ENCODE measurements at regions not wholly inside any gene's neighbourhood (a gene's known extent, or its start where the extent isn't known, plus 50 kb on each side); places are given as distances from the start of the nearest gene placed in this dataset.

- H3K27me3 ChIP-seq = no peaks in the 10 kb centered on the region
- TF ChIP-seq POLR2A (IDR thresholded peaks at IDR 0.05) (no peak), CTCF (IDR thresholded peaks at IDR 0.05) (no peak)
- H3K27ac ChIP-seq = no peak overlapping the region
- no peak overlapping the region for H3K4me3 ChIP-seq
- 47 to 64% methylated on average over 2 of the region's 2 CpGs for WGBS, 2 donors
- no peaks in the 10 kb centered on the region for H3K4me1 ChIP-seq
- intact Hi-C loops (cut with DNase I) = no loop called here
- no peak for DNase-seq
- no peaks in the 10 kb centered on the region for H3K36me3 ChIP-seq
- no peaks in the 10 kb centered on the region for H3K9me3 ChIP-seq
These were observed 213.3 kb downstream of the GBA3 start for GRCh38 chr4:22906045-22906444.

DNA sequence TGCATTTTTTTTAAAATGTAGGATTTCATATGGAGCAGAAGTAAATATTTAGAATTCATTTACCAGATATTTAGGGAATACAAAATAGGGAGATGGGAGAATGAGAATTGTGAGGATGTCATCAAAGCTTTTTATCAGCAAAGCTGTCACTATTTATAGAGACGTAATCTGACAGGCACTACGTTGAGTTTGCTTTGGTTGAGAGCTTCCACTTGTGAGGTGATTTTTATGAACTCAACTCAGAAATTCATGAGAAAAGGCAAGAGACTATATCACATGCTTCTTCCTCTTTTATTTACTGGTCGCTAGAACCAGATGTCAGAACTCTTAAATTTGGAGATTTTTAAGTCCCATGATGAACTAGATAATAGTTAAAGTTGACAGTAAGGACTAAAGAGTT, 211.2 kb downstream of the GBA3 start:
- WGBS, 2 donors = 43 to 48% methylated on average over 3 of the region's 3 CpGs
- Histone ChIP-seq H3K4me1 (no peaks in the 10 kb centered on the region), H3K27ac (no peak overlapping the region), H3K9me3 (no peaks in the 10 kb centered on the region), H3K27me3 (no peaks in the 10 kb centered on the region), H3K36me3 (no peaks in the 10 kb centered on the region), H3K4me3 (no peak overlapping the region)
- DNase-seq = no peak
- intact Hi-C loops (cut with DNase I) = no loop called here
- no peak for TF ChIP-seq CTCF (IDR thresholded peaks at IDR 0.05)
- TF ChIP-seq POLR2A (IDR thresholded peaks at IDR 0.05) = no peak

GRCh38 chr4:22901631-22902030, 208.9 kb downstream of the GBA3 start:
- no peak for DNase-seq
- 58 to 62% methylated on average over 1 of the region's 1 CpG for WGBS, 2 donors
- no peak overlapping the region for H3K4me3 ChIP-seq

GRCh38 chr4:22900876-22901275, 208.1 kb downstream of the GBA3 start:
- Histone ChIP-seq H3K27ac (no peak overlapping the region), H3K27me3 (no peaks in the 10 kb centered on the region), H3K9me3 (no peaks in the 10 kb centered on the region), H3K4me1 (no peaks in the 10 kb centered on the region), H3K36me3 (no peaks in the 10 kb centered on the region), H3K4me3 (no peak overlapping the region)
- 29 to 46% methylated on average over 2 of the region's 2 CpGs for WGBS, 2 donors
- intact Hi-C loops (cut with DNase I) = no loop called here
- no peak for DNase-seq
- no peak for TF ChIP-seq POLR2A (IDR thresholded peaks at IDR 0.05)
- no peak for TF ChIP-seq CTCF (IDR thresholded peaks at IDR 0.05)

More at GRCh38 chr4:22901631-22902030, 208.9 kb downstream of the GBA3 start:
- Histone ChIP-seq H3K9me3 (no peaks in the 10 kb centered on the region), H3K27me3 (no peaks in the 10 kb centered on the region), H3K4me1 (no peaks in the 10 kb centered on the region), H3K36me3 (no peaks in the 10 kb centered on the region), H3K27ac (no peak overlapping the region)
- intact Hi-C loops (cut with DNase I) = no loop called here
- no peak for TF ChIP-seq POLR2A (IDR thresholded peaks at IDR 0.05)
- no peak for TF ChIP-seq CTCF (IDR thresholded peaks at IDR 0.05)

DNA sequence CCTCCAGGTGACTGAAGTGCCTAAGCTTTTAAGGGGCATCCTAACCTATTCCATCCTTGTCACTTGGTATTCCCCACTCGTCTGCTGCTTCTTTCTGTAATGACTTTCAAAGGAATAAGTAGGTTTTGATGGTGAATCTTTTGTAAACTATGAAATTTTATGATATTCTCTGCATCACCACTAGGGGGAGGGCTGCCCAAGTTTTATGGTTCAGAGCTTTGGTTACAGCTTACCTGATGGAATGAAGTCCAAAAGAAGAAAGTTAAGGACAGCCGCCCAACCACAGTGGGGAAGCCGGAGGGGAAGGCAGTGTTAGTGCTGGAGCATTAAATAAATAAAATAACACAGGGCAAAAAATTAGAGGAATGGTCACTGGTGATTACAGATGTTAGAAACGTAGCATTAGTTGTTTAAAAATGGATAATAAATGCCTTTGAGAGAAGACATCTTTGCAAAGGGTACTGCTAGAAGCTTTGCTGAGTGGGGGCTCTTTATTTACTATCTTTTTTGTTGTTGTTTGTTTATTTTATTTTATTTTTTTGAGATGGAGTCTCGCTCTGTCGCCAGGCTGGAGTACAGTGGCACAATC, 204.9 kb downstream of the GBA3 start:
- intact Hi-C loops (cut with DNase I) = no loop called here
- DNase-seq = no peak
- TF ChIP-seq POLR2A (IDR thresholded peaks at IDR 0.05) (no peak), CTCF (IDR thresholded peaks at IDR 0.05) (peak; percentile 44 to 66 (median 57))

More for the DNA sequence above, 204.9 kb downstream of the GBA3 start:
- H3K36me3 ChIP-seq = no peaks in the 10 kb centered on the region
- no peaks in the 10 kb centered on the region for H3K9me3 ChIP-seq
- H3K4me3 ChIP-seq = no peak overlapping the region
- 43 to 44% methylated on average over 6 of the region's 6 CpGs for WGBS, 2 donors
- no peaks in the 10 kb centered on the region for H3K27me3 ChIP-seq
- no peaks in the 10 kb centered on the region for H3K4me1 ChIP-seq
- no peak overlapping the region for H3K27ac ChIP-seq
